Left lung (tissue), 4 donors: ENCODE measurements at regions not wholly inside any gene's neighbourhood (a gene's known extent, or its start where the extent isn't known, plus 50 kb on each side); places are given as distances from the start of the nearest gene placed in this dataset.

ENCODE experiments used
- ATAC-seq: fragments of 200-7000 bp; cut with Tn5 transposase; one replicate; pipeline ENCODE4 v1.9.1; 2020; ENCODE audit warnings: moderate library complexity
- DNase-seq, 4 donors: peaks; one replicate each; pipeline ENCODE4 v3.0.0-alpha.2; 2013 to 2020
- H3K27ac ChIP-seq, 2 donors: fragments of 200-600 bp; sonication (generic) in 1 of 2; one replicate each; pipeline versions ENCODE4 v1.5.0 to v1.8.0; 2020 to 2021
- H3K27me3 ChIP-seq, 2 donors: fragments of 200-600 bp; sonication (generic) in 1 of 2; one replicate each; pipeline versions ENCODE4 v1.5.0 to v1.8.0; 2020 to 2021
- H3K36me3 ChIP-seq, 2 donors: fragments of 200-600 bp; sonication (generic) in 1 of 2; one replicate each; pipeline versions ENCODE4 v1.5.0 to v1.8.0; 2020 to 2021
- H3K4me1 ChIP-seq, 2 donors: fragments of 200-600 bp; one replicate each; pipeline ENCODE4 v1.8.0; 2021
- H3K4me3 ChIP-seq, 2 donors: fragments of 200-600 bp; sonication (generic) in 1 of 2; one replicate each; pipeline versions ENCODE4 v1.5.0 to v1.8.0; 2020 to 2021; ENCODE audit warnings: mild to moderate bottlenecking in 1 of 2
- H3K9me3 ChIP-seq, 2 donors: fragments of 200-600 bp; sonication (generic) in 1 of 2; one replicate each; pipeline versions ENCODE4 v1.5.0 to v1.8.0; 2020 to 2021
- CTCF ChIP-seq, 2 donors: fragments of 200-600 bp; sonication (generic) in 1 of 2; IDR thresholded peaks; one replicate each; pipeline versions ENCODE4 v1.5.0 to v1.8.0; 2021; ENCODE audit warnings: antibody characterized with exemption in 2 of 2
- intact Hi-C, 2 donors: fragments of 100-400 bp; cut with DNase I; formaldehyde crosslinking; loops; one replicate each; pipeline versions ENCODE4 v1.11.2 to v1.14.2; 2022
- donor health status: DM: no; HTN: yes; CAD: no.
- donor health status: DM: no; HTN: no; CAD: no.

GRCh38 chr1:55480029-55480795, 265.0 kb upstream of the USP24 start:
- DNase-seq, result no peak
- TF ChIP-seq CTCF (IDR thresholded peaks at IDR 0.05), result no peak
- Histone ChIP-seq H3K9me3 (no peaks in the 10 kb centered on the region), H3K4me3 (no peak overlapping the region), H3K27ac (no peak overlapping the region), H3K36me3 (no peaks in the 10 kb centered on the region), H3K27me3 (no peaks in the 10 kb centered on the region), H3K4me1 (peaks cover 4 to 14% of the 10 kb centered on the region in 2 donors)
- intact Hi-C loops, result no loop called here
- no peak for ATAC-seq

GRCh38 chr1:55478742-55479141, 263.6 kb upstream of the USP24 start:
- H3K9me3 ChIP-seq, result no peaks in the 10 kb centered on the region
- TF ChIP-seq CTCF (IDR thresholded peaks at IDR 0.05), result no peak
- peak; percentile 30 for ATAC-seq
- no peaks in the 10 kb centered on the region for H3K36me3 ChIP-seq
- H3K27me3 ChIP-seq, result no peaks in the 10 kb centered on the region
- H3K4me3 ChIP-seq, result no peak overlapping the region
- intact Hi-C loops, result no loop called here
- no peak overlapping the region for H3K27ac ChIP-seq
- no peak for DNase-seq
- peaks cover 4 to 21% of the 10 kb centered on the region in 2 donors for H3K4me1 ChIP-seq

DNA sequence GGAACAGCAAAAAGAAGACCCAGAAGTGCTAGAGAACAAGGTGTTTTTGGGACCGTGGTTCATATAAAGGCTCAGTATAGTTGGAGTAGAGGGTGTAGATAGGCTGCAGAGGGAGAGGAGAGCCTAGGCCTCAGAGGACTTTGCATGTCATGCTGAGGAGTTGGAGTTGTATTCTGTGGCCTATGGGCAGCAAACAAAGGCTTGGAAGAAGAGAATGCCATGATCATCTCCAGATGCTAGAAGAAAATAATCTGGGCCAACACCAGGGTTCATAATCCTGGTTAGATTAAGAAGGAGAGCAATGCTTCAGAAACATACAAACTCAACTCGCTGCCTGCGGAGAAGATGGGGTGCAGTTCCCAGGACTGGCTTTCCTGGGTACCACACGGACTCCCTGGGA, 262.8 kb upstream of the USP24 start:
- no peak overlapping the region for H3K27ac ChIP-seq
- intact Hi-C loops, result no loop called here
- H3K27me3 ChIP-seq, result no peaks in the 10 kb centered on the region
- DNase-seq (no peak), ATAC-seq (no peak)
- peaks cover 4 to 24% of the 10 kb centered on the region in 2 donors for H3K4me1 ChIP-seq
- H3K36me3 ChIP-seq, result no peaks in the 10 kb centered on the region
- no peak for TF ChIP-seq CTCF (IDR thresholded peaks at IDR 0.05)
- H3K9me3 ChIP-seq, result no peaks in the 10 kb centered on the region
- no peak overlapping the region for H3K4me3 ChIP-seq

GRCh38 chr1:55476445-55477015, 261.4 kb upstream of the USP24 start:
- Histone ChIP-seq H3K9me3 (no peaks in the 10 kb centered on the region), H3K27ac (no peak overlapping the region), H3K36me3 (no peaks in the 10 kb centered on the region), H3K27me3 (no peaks in the 10 kb centered on the region), H3K4me3 (no peak overlapping the region), H3K4me1 (peaks cover 4 to 24% of the 10 kb centered on the region in 2 donors)
- TF ChIP-seq CTCF (IDR thresholded peaks at IDR 0.05), result no peak
- intact Hi-C loops, result no loop called here
- ATAC-seq (peak; percentile 53), DNase-seq (peak in 2 of 4 donors; percentile 50 to 74)

DNA sequence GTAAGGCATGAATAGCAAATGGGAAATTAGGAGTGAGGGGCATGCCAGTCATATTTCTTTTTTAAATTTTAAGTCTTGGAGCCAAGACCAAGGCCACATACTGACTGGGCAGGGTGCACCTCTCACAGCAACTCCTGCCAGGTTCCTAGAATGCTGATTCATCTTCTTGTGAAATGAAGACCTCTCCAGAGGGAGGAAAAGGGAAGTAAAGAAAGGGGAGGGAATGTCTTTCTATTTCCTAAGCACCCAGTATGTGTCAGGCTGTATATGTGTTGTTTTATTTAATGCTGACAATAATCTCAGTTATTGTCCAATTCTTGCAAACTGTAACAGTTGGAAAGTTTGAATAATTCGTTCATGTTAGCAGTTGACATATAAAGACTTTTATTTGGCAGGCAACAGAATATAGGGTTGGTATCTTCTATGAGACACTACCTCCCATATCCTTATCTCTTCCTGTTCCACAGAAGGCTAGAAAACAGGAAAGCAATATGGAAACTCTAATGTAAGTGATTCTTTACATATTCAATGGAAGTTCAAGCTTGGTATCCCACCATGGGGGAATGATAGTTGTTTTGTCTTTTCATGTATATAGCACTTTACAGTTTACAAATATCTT, 259.1 kb upstream of the USP24 start:
- ATAC-seq, result peak; percentile 70
- peaks cover 4 to 24% of the 10 kb centered on the region in 2 donors for H3K4me1 ChIP-seq
- H3K9me3 ChIP-seq, result no peaks in the 10 kb centered on the region
- H3K27me3 ChIP-seq, result no peaks in the 10 kb centered on the region
- no peak overlapping the region for H3K27ac ChIP-seq
- DNase-seq, result no peak
- H3K36me3 ChIP-seq, result no peaks in the 10 kb centered on the region
- no peak for TF ChIP-seq CTCF (IDR thresholded peaks at IDR 0.05)
- intact Hi-C loops, result no loop called here
- H3K4me3 ChIP-seq, result no peak overlapping the region
